ENCODE measurements at regions not wholly inside any gene's neighbourhood (a gene's known extent, or its start where the extent isn't known, plus 50 kb on each side); places are given as distances from the start of the nearest gene placed in this dataset.

GRCh38 chr4:110287130-110287529, 88.7 kb upstream of the ELOVL6 start:
- TF ChIP-seq REST (IDR thresholded peaks at IDR 0.05; ENCODE audit: insufficient read depth in 1 of 2, low read depth in 2 of 2, low read length in 2 of 2) = no peak
- no peak for TF ChIP-seq TAF1 (IDR thresholded peaks at IDR 0.05; ENCODE audit: borderline replicate concordance, insufficient read depth, low read length)
- no peak for TF ChIP-seq POLR2AphosphoS5 (IDR thresholded peaks at IDR 0.05; ENCODE audit: low read depth, low read length)

Measured in PFSK-1 (cell line).